Activated naive CD8-positive, alpha-beta T cell treated with anti-CD3 and anti-CD28 coated beads, Interleukin-2, amount 10 ng/mL, durations not matched to agents 7 days and 5 days (primary cell): ENCODE measurements at regions not wholly inside any gene's neighbourhood (a gene's known extent, or its start where the extent isn't known, plus 50 kb on each side); places are given as distances from the start of the nearest gene placed in this dataset.

Experiments used
- ATAC-seq: fragments of 150-1000 bp; cut with Tn5 transposase; one replicate; pipeline ENCODE4 v1.10.0; 2021; ENCODE audit warnings: low read depth, moderate library complexity
- POLR2A ChIA-PET: fragments of 350-600 bp; sonication (Branson Sonifier 250); formaldehyde crosslinking; loops from one replicate; lab custom pipeline; 2021; ENCODE audit warnings: antibody characterized with exemption; lab: Charles Lee
- DNase-seq: peaks from one replicate; pipeline ENCODE4 v3.0.0; 2021
- H3K27ac Mint-ChIP-seq: one replicate; pipeline ENCODE4 v1.8.0; 2022; ENCODE audit warnings: mild to moderate bottlenecking, mixed read lengths
- H3K27me3 Mint-ChIP-seq: one replicate; pipeline ENCODE4 v1.8.0; 2022; ENCODE audit warnings: mild to moderate bottlenecking, moderate library complexity, mixed read lengths
- H3K36me3 Mint-ChIP-seq: one replicate; pipeline ENCODE4 v1.8.0; 2021; ENCODE audit warnings: mild to moderate bottlenecking, mixed read lengths
- H3K4me1 Mint-ChIP-seq: one replicate; pipeline ENCODE4 v1.8.0; 2021; ENCODE audit warnings: mixed read lengths
- H3K4me3 Mint-ChIP-seq: one replicate; pipeline ENCODE4 v1.8.0; 2022; ENCODE audit warnings: mild to moderate bottlenecking, moderate library complexity, mixed read lengths
- H3K9me3 Mint-ChIP-seq: one replicate; pipeline ENCODE4 v1.8.0; 2021; ENCODE audit warnings: mixed read lengths

GRCh38 chr7:81623251-81623855, 146.5 kb downstream of the HGF start:
- POLR2A ChIA-PET, result no interaction called here
- H3K4me1 Mint-ChIP-seq, result no peaks in the 10 kb centered on the region

GRCh38 chr7:81621893-81622292, 148.0 kb downstream of the HGF start:
- POLR2A ChIA-PET, result no interaction called here
- Mint-ChIP-seq H3K36me3 (no peaks in the 10 kb centered on the region), H3K27me3 (no peaks in the 10 kb centered on the region), H3K9me3 (no peaks in the 10 kb centered on the region), H3K4me3 (no peak overlapping the region), H3K4me1 (no peaks in the 10 kb centered on the region), H3K27ac (no peak overlapping the region)
- ATAC-seq (no peak), DNase-seq (no peak)

More at GRCh38 chr7:81623251-81623855, 146.5 kb downstream of the HGF start:
- H3K27me3 Mint-ChIP-seq, result no peaks in the 10 kb centered on the region
- ATAC-seq (no peak), DNase-seq (no peak)
- H3K4me3 Mint-ChIP-seq, result no peak overlapping the region
- no peaks in the 10 kb centered on the region for H3K9me3 Mint-ChIP-seq
- no peak overlapping the region for H3K27ac Mint-ChIP-seq
- no peaks in the 10 kb centered on the region for H3K36me3 Mint-ChIP-seq

DNA sequence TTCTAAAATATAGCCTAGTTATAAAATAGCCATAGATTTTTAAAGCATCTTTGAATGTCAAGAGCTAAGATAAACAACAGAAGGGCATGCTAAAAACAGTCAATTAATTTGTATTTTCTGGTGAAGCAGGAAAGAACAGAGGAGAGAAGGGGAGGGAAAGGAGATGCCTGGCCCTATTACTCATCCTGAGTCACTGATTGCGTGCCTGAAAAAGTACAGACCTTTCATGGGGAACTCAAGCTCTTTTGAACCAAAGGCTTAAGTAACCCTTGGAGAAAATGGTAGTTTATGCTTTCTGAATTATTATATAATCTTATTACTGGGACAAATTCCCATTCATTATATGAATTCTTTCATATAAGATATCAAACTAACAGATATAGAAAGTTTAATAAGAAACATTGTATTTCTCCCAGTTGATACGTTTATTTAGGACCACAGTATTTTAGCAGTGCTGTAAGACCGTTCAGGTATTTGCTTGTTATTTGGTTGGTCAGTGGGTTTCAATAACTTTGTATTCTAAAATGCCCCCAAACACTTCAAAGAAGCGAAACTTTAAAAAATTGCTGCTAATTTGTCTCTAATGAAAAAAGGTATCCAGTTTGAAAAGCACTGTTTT, 151.3 kb downstream of the HGF start:
- Mint-ChIP-seq H3K4me1 (no peaks in the 10 kb centered on the region), H3K4me3 (no peak overlapping the region), H3K36me3 (no peaks in the 10 kb centered on the region), H3K27ac (no peak overlapping the region), H3K27me3 (no peaks in the 10 kb centered on the region), H3K9me3 (peaks cover 1% of the 10 kb centered on the region)
- DNase-seq (no peak), ATAC-seq (no peak)
- POLR2A ChIA-PET, result no interaction called here

- Mint-ChIP-seq H3K36me3 (no peaks in the 10 kb centered on the region), H3K4me1 (no peaks in the 10 kb centered on the region), H3K9me3 (peaks cover 1% of the 10 kb centered on the region), H3K27ac (no peak overlapping the region), H3K4me3 (no peak overlapping the region), H3K27me3 (no peaks in the 10 kb centered on the region)
- POLR2A ChIA-PET, result no interaction called here
- no peak for DNase-seq
- ATAC-seq, result no peak
Observed at GRCh38 chr7:81616951-81617350, 152.9 kb downstream of the HGF start.

DNA sequence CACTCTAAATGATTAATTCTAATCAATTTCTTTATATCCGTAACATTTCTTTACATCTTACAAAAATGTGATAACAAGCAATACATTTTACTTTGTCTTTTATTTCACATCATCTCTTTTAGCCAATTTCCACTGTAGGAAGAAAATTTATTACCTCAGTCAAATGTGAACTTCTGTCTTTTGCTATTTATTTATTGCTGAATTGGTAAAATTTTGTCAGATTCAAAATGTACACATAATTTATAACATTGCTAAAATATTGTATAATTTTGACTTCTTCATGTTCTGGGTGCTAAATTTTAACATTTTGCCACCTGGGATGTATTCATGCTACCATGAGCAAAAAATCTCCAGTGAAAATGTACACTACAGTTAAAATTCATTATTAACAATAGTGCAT, 158.0 kb downstream of the HGF start:
- Mint-ChIP-seq H3K9me3 (peaks cover 1% of the 10 kb centered on the region), H3K27me3 (no peaks in the 10 kb centered on the region), H3K4me3 (no peak overlapping the region), H3K36me3 (no peaks in the 10 kb centered on the region), H3K27ac (no peak overlapping the region), H3K4me1 (no peaks in the 10 kb centered on the region)
- POLR2A ChIA-PET, result no interaction called here
- no peak for ATAC-seq
- no peak for DNase-seq

GRCh38 chr7:81611040-81611439, 158.8 kb downstream of the HGF start:
- H3K9me3 Mint-ChIP-seq, result peaks cover 1% of the 10 kb centered on the region
- H3K4me1 Mint-ChIP-seq, result no peaks in the 10 kb centered on the region
- H3K36me3 Mint-ChIP-seq, result no peaks in the 10 kb centered on the region
- H3K27ac Mint-ChIP-seq, result no peak overlapping the region
- no peaks in the 10 kb centered on the region for H3K27me3 Mint-ChIP-seq
- H3K4me3 Mint-ChIP-seq, result no peak overlapping the region
- POLR2A ChIA-PET, result no interaction called here
- DNase-seq, result no peak
- ATAC-seq, result no peak

DNA sequence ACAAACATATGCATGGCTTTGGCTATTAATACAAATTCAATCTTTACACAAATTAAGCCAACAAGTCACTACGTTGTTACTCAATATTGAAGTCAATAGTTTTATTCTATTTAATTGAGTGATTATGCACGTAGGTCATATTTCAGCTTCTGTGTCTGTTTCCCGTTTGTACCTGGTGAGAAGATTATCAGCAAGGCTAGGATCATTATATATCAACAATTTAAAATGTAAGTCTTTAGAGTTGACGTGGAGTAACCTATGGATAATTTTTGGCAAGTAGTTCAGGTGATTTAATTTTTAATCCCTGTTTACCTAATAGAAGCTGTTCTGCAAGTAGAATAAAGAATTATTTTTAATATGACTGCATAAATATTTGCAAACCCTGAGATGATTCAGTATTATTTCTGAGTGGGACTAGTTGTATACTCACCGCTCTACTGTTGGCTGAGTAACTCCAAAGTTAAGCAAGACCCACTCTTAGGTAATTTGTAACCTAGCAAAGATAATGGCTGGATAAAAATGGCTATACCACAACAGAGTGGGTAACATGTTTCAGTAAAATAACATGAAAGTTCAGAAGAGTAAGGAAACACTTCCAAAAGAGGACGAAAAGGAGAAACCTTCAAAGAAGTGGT, 161.0 kb downstream of the HGF start:
- H3K4me3 Mint-ChIP-seq, result no peak overlapping the region
- no peaks in the 10 kb centered on the region for H3K9me3 Mint-ChIP-seq
- POLR2A ChIA-PET, result no interaction called here
- DNase-seq (no peak), ATAC-seq (no peak)
- no peaks in the 10 kb centered on the region for H3K27me3 Mint-ChIP-seq
- no peak overlapping the region for H3K27ac Mint-ChIP-seq
- H3K4me1 Mint-ChIP-seq, result no peaks in the 10 kb centered on the region
- no peaks in the 10 kb centered on the region for H3K36me3 Mint-ChIP-seq

DNA sequence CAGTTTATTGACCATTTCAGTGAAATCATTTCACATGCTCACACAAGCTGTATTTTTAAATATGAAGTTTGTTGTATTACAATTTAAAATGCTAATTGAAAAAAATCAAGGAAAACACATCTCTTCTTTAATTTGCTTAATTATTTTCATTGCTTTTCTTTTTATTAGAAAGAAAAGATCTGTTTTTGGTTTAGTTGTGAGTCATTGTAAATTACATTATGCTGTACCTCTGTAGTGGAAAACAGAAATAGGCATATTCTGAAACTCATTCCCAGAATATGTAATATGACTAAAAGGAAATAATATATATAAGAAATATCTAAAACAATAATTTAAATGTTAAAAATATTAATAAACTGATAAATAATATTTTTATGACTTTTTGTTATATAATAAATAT, 161.9 kb downstream of the HGF start:
- no peaks in the 10 kb centered on the region for H3K9me3 Mint-ChIP-seq
- H3K27ac Mint-ChIP-seq, result no peak overlapping the region
- no peaks in the 10 kb centered on the region for H3K27me3 Mint-ChIP-seq
- no peaks in the 10 kb centered on the region for H3K4me1 Mint-ChIP-seq
- no peak overlapping the region for H3K4me3 Mint-ChIP-seq
- DNase-seq (no peak), ATAC-seq (no peak)
- POLR2A ChIA-PET, result no interaction called here
- no peaks in the 10 kb centered on the region for H3K36me3 Mint-ChIP-seq

DNA sequence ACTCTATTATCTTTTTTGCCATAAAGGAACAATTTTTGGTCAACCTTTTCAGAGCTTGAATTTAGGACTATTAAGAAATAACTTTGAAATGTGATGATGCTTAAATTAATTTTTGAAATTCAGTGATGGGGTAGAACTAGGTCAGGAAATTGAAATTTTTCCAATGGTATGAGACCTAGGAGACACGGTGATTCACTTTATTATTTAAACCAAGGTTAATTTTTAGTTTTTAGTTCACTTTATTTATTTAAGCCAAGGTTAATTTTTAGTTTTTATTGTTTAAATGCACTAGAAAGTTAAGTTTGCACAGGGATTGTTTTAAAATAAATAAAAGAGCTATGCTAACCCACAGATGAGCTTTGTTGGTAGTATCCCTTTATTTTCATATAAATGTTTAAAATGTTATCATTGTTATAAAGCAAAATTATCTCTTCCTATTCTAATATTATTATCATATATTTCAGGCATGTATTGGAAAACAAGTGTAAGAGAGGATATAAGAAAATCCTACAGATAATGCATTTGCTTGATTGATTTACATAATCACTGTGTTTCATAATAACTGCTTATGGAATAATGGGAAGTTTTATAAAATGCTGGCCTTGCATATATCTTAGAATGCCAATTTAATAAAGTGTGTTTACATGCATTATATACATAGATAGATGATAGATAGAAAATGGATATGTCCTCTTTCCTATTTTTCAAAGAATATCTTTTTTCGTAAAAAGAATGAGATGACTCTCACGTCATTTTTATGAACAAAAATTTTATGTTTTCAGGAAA, 163.6 kb downstream of the HGF start:
- Mint-ChIP-seq H3K4me3 (no peak overlapping the region), H3K4me1 (no peaks in the 10 kb centered on the region), H3K36me3 (no peaks in the 10 kb centered on the region), H3K27me3 (no peaks in the 10 kb centered on the region), H3K9me3 (no peaks in the 10 kb centered on the region), H3K27ac (no peak overlapping the region)
- POLR2A ChIA-PET, result no interaction called here
- no peak for ATAC-seq
- DNase-seq, result no peak

GRCh38 chr7:81605493-81605892, 164.4 kb downstream of the HGF start:
- no peak overlapping the region for H3K4me3 Mint-ChIP-seq
- POLR2A ChIA-PET, result no interaction called here
- no peaks in the 10 kb centered on the region for H3K36me3 Mint-ChIP-seq
- H3K27me3 Mint-ChIP-seq, result no peaks in the 10 kb centered on the region
- DNase-seq (no peak), ATAC-seq (no peak)
- H3K4me1 Mint-ChIP-seq, result no peaks in the 10 kb centered on the region
- H3K9me3 Mint-ChIP-seq, result no peaks in the 10 kb centered on the region
- H3K27ac Mint-ChIP-seq, result no peak overlapping the region

DNA sequence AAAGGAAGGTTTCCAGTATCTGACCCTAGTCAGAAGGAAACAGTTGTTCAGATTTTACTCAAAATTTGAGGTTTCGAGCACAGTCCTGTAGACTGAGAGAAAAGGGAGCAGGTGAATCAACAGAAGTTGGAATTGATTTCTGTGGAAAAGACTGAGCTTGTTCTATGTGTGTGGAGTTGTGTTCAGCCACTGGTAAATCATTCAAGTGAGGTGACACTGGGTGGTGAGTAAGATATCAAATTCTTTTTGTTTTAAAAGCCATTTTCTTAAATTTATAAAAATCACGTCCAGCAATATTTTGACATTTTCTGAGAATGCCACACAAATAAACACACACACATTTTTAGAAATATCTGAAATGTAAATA, 165.1 kb downstream of the HGF start:
- ATAC-seq (no peak), DNase-seq (no peak)
- Mint-ChIP-seq H3K36me3 (no peaks in the 10 kb centered on the region), H3K4me1 (no peaks in the 10 kb centered on the region), H3K27ac (no peak overlapping the region), H3K9me3 (no peaks in the 10 kb centered on the region), H3K27me3 (no peaks in the 10 kb centered on the region), H3K4me3 (no peak overlapping the region)
- POLR2A ChIA-PET, result no interaction called here

DNA sequence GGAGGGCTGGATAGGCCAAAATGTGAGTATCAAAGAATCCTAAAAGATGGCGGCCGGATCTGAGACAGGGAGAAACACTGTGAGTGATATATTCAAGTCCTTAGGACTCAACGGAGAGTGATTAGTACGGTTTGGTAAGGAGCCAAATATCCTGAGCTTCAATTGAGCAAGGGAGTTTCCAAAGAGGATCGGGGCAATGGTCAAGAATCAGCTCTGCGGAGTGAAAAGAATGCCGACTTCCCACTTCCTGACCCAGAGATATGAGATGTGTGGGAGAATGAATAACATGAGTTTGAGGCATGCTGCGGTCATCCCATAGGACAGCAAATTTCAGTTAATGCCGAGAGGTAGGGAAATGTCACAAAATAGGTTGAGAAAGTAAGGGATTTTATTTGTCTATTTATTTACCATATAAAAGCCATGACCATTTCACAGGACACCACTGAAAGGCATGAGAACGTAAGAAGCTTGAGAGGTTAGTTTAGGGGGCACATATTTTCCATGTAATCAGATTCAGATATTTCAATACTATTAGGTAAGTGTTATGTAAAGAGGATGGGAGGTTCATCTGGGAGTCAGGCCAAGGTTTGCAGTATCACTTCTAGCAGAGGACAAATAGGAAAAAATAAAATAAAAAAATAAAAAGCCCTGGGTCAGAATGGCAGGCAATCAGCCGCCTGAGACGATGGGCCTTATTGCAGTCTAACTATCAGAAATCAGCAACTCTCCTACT, 165.6 kb downstream of the HGF start:
- POLR2A ChIA-PET, result no interaction called here
- no peak overlapping the region for H3K27ac Mint-ChIP-seq
- ATAC-seq, result no peak

DNA sequence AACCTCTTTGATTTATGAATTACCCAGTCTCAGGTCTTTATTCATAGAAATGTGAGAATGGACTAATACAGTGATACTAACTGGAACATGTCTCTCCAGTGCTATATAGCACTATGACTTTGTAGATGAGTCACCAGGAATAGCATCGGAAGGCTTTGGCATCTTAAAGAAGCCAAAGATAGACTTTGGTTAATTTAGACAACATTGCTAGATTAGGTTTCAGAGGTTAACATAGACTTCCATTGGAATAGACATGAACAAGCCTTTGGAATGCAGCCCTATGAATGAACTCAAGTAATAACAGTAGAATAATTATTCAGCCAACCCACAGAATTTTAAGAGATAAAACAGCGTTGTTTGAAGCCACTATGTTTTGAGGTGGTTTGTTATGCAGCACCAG, 169.2 kb downstream of the HGF start:
- Mint-ChIP-seq H3K27ac (no peak overlapping the region), H3K9me3 (no peaks in the 10 kb centered on the region), H3K36me3 (no peaks in the 10 kb centered on the region), H3K27me3 (no peaks in the 10 kb centered on the region), H3K4me3 (no peak overlapping the region), H3K4me1 (no peaks in the 10 kb centered on the region)
- ATAC-seq (no peak), DNase-seq (no peak)
- POLR2A ChIA-PET, result no interaction called here

More for the DNA sequence above, 165.6 kb downstream of the HGF start:
- Mint-ChIP-seq H3K4me1 (no peaks in the 10 kb centered on the region), H3K9me3 (no peaks in the 10 kb centered on the region), H3K36me3 (no peaks in the 10 kb centered on the region), H3K27me3 (no peaks in the 10 kb centered on the region), H3K4me3 (no peak overlapping the region)
- DNase-seq, result no peak
